Mesenchymal stem cell (in vitro differentiated cells and primary cell): ENCODE measurements at regions not wholly inside any gene's neighbourhood (a gene's known extent, or its start where the extent isn't known, plus 50 kb on each side); places are given as distances from the start of the nearest gene placed in this dataset.

ENCODE experiments used
- DNase-seq: peaks from one replicate; pipeline ENCODE4 v3.0.0-alpha.2; 2013
- H2AFZ ChIP-seq: one replicate; pipeline ENCODE4 v1.6.1; 2013; ENCODE audit warnings: low read depth, mild to moderate bottlenecking, control low read depth, inconsistent platforms, low read length, moderate library complexity
- H2AK5ac ChIP-seq: 2 replicates; pipeline ENCODE4 v1.6.1; 2013; ENCODE audit warnings: low read length, moderate library complexity, mild to moderate bottlenecking, inconsistent platforms; ENCODE audit not compliant: severe bottlenecking
- H2BK120ac ChIP-seq: one replicate; pipeline ENCODE4 v1.6.1; 2013; ENCODE audit warnings: low read depth, mild to moderate bottlenecking, inconsistent platforms, low read length, moderate library complexity
- H2BK12ac ChIP-seq, 2 experiments: one replicate each; pipeline ENCODE4 v1.6.1; 2013; ENCODE audit warnings: inconsistent platforms in 2 of 2, low read length in 2 of 2, mild to moderate bottlenecking in 2 of 2, moderate library complexity in 2 of 2, control low read depth in 1 of 2
- H2BK15ac ChIP-seq: one replicate; pipeline ENCODE4 v1.6.1; 2013; ENCODE audit warnings: mild to moderate bottlenecking, low read depth, inconsistent platforms; ENCODE audit not compliant: poor library complexity, severe bottlenecking
- H2BK5ac ChIP-seq: 2 replicates; pipeline ENCODE4 v1.6.1; 2013; ENCODE audit warnings: low read depth, mild to moderate bottlenecking, low read length, control low read depth, inconsistent platforms; ENCODE audit not compliant: poor library complexity, severe bottlenecking
- H3K14ac ChIP-seq, 2 experiments: one replicate each; pipeline ENCODE4 v1.6.1; 2013; ENCODE audit warnings: inconsistent platforms in 2 of 2, low read length in 2 of 2, control low read depth in 1 of 2, mild to moderate bottlenecking in 1 of 2, moderate library complexity in 1 of 2
- H3K18ac ChIP-seq, 2 experiments: one replicate each; pipeline ENCODE4 v1.6.1; 2013; ENCODE audit warnings: inconsistent platforms in 2 of 2, low read length in 2 of 2, control low read depth in 1 of 2, low read depth in 1 of 2, mild to moderate bottlenecking in 1 of 2
- H3K23ac ChIP-seq, 2 experiments: one replicate each; pipeline ENCODE4 v1.6.1; 2013; ENCODE audit warnings: inconsistent platforms in 2 of 2, low read length in 2 of 2, mild to moderate bottlenecking in 2 of 2, moderate library complexity in 2 of 2, control low read depth in 1 of 2
- H3K27ac ChIP-seq: 2 replicates; pipeline ENCODE4 v1.5.1; 2013; ENCODE audit warnings: mild to moderate bottlenecking, moderate library complexity, low read length, control low read depth, inconsistent platforms; ENCODE audit not compliant: poor library complexity, severe bottlenecking
- H3K27me3 ChIP-seq, 2 experiments: 2 replicates each; pipeline versions ENCODE4 v1.6.1 to v1.7.0; 2013; ENCODE audit warnings: low read length in 2 of 2, mild to moderate bottlenecking in 2 of 2, moderate library complexity in 2 of 2, control low read depth in 1 of 2, inconsistent platforms in 1 of 2; ENCODE audit not compliant: control insufficient read depth in 1 of 2, insufficient read depth in 1 of 2
- H3K36me3 ChIP-seq, 2 experiments: 2 replicates each; pipeline versions ENCODE4 v1.6.1 to v1.7.0; 2013; ENCODE audit warnings: low read length in 2 of 2, control low read depth in 1 of 2, inconsistent platforms in 1 of 2, low read depth in 1 of 2, mild to moderate bottlenecking in 1 of 2; ENCODE audit not compliant: insufficient read depth in 2 of 2, control insufficient read depth in 1 of 2
- H3K4ac ChIP-seq, 2 experiments: one replicate each; pipeline ENCODE4 v1.6.1; 2013; ENCODE audit warnings: inconsistent platforms in 2 of 2, low read length in 2 of 2, mild to moderate bottlenecking in 2 of 2, moderate library complexity in 2 of 2, control low read depth in 1 of 2, low read depth in 1 of 2
- H3K4me1 ChIP-seq: 2 replicates; pipeline ENCODE4 v1.6.1; 2013; ENCODE audit warnings: low read depth, low read length, control low read depth; ENCODE audit not compliant: control insufficient read depth, insufficient read depth
- H3K4me2 ChIP-seq: 2 replicates; pipeline ENCODE4 v1.6.1; 2013; ENCODE audit warnings: low read length, mild to moderate bottlenecking, inconsistent platforms; ENCODE audit not compliant: poor library complexity, severe bottlenecking
- H3K4me3 ChIP-seq, 2 experiments: 2 replicates each; pipeline versions ENCODE4 v1.5.1 to v1.7.0; 2013; ENCODE audit warnings: low read length in 2 of 2, mild to moderate bottlenecking in 2 of 2, control low read depth in 1 of 2, low read depth in 1 of 2; ENCODE audit not compliant: insufficient read depth in 1 of 2
- H3K79me1 ChIP-seq: replicated peaks from 2 replicates; pipeline ENCODE4 v1.6.1; 2013; ENCODE audit warnings: mild to moderate bottlenecking, control low read depth, low read length, inconsistent platforms; ENCODE audit not compliant: poor library complexity, severe bottlenecking
- H3K9ac ChIP-seq: 2 replicates; pipeline ENCODE4 v1.7.0; 2013; ENCODE audit warnings: mild to moderate bottlenecking, low read length, moderate library complexity
- H3K9me3 ChIP-seq: 2 replicates; pipeline ENCODE4 v1.7.0; 2013; ENCODE audit warnings: mild to moderate bottlenecking, low read length; ENCODE audit not compliant: control insufficient read depth
- H4K8ac ChIP-seq: one replicate; pipeline ENCODE4 v1.6.1; 2013; ENCODE audit warnings: inconsistent platforms, mild to moderate bottlenecking, low read length, moderate library complexity
- H4K91ac ChIP-seq: one replicate; pipeline ENCODE4 v1.6.1; 2013; ENCODE audit warnings: mild to moderate bottlenecking, low read length, inconsistent platforms
- WGBS: methylation state at CpG from one replicate; pipeline ENCODE4 v1.1.7; 2013; ENCODE audit warnings: mixed read lengths; 5-methylcytosine and 5-hydroxymethylcytosine counted together

DNA sequence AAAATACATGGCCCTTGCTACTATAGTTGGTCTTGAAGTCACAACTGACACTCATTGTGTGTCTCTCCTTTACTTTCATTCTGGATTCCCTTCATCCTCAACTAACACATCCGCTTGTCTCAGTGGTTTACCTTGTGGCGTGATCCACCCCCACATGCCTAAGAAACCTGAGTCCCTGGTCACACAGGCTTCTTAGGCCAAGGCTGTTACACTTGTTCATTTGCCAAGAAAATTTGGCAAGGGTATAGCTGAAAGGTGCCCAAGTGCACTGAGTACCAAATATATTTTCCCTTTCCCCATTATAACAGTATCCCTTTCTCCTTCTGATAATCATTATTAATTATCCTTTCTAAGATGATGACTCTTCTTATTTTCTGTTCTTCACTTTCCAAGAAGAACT, 207.6 kb upstream of the STAC start:
- Histone ChIP-seq H3K23ac (no peak overlapping the region), H4K8ac (no peak overlapping the region), H3K4ac (no peak overlapping the region), H3K4me1 (no peaks in the 10 kb centered on the region), H2BK120ac (no peak overlapping the region), H2AK5ac (no peak overlapping the region), H2BK12ac (no peak overlapping the region), H3K79me1 (no peaks in the 10 kb centered on the region), H2BK5ac (no peak overlapping the region), H3K9me3 (no peaks in the 10 kb centered on the region), H3K27ac (no peak overlapping the region), H3K4me3 (no peak overlapping the region), H2AFZ (no peak overlapping the region), H3K4me2 (no peak overlapping the region), H3K9ac (no peak overlapping the region), H4K91ac (no peak overlapping the region), H3K14ac (no peak overlapping the region), H3K36me3 (no peaks in the 10 kb centered on the region), H3K18ac (no peak overlapping the region), H3K27me3 (no peaks in the 10 kb centered on the region), H2BK15ac (no peak overlapping the region)
- no peak for DNase-seq
- WGBS: 96% methylated on average over 2 of the region's 2 CpGs

DNA sequence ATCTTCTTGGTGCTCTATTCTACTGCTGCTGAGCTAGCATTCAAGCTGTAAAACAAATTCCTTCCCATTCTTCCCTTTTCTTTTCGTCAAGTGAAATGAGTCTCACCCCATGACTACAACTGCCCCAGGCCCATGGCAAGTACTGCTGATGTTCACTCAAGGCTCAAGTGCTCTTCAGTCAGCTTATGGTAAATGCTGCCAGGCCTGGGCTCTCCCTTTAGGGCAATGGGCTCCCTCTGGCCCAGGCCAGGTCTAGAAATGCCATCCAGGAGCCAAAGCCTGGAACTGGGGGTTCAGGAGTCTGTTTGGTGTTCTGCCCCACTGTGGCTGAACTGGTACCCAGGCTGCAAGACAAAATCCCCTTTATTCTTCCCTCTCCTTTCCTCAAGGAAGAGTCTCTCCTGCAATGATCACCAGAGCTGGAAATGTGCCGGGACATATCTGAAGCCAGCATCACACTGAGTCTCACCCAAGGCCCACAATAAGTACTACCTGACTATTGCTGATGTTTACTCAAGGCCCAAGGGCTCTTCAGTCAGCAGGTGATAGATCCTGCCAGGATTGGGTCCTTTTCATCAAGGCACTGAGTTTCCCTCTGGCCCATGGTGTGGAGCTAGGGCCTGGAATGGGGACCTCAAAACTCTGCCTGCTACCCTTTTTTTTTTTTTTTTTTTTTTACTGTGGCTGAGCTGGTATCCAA, 205.0 kb upstream of the STAC start:
- H2BK12ac ChIP-seq: no peak overlapping the region
- no peak overlapping the region for H3K4me2 ChIP-seq
- no peak overlapping the region for H2BK5ac ChIP-seq
- H3K79me1 ChIP-seq: no peaks in the 10 kb centered on the region
- H4K8ac ChIP-seq: no peak overlapping the region
- 95% methylated on average over 2 of the region's 2 CpGs for WGBS
- H2BK120ac ChIP-seq: no peak overlapping the region
- no peak overlapping the region for H3K18ac ChIP-seq
- DNase-seq: no peak
- no peak overlapping the region for H3K4ac ChIP-seq
- H3K36me3 ChIP-seq: no peaks in the 10 kb centered on the region
- H3K23ac ChIP-seq: no peak overlapping the region
- no peak overlapping the region for H2AK5ac ChIP-seq
- no peak overlapping the region for H3K14ac ChIP-seq
- no peak overlapping the region for H2BK15ac ChIP-seq
- no peak overlapping the region for H2AFZ ChIP-seq
- no peak overlapping the region for H3K4me3 ChIP-seq
- no peak overlapping the region for H3K27ac ChIP-seq
- H3K4me1 ChIP-seq: no peaks in the 10 kb centered on the region
- H3K27me3 ChIP-seq: no peaks in the 10 kb centered on the region
- no peak overlapping the region for H3K9ac ChIP-seq
- H3K9me3 ChIP-seq: no peaks in the 10 kb centered on the region
- no peak overlapping the region for H4K91ac ChIP-seq

DNA sequence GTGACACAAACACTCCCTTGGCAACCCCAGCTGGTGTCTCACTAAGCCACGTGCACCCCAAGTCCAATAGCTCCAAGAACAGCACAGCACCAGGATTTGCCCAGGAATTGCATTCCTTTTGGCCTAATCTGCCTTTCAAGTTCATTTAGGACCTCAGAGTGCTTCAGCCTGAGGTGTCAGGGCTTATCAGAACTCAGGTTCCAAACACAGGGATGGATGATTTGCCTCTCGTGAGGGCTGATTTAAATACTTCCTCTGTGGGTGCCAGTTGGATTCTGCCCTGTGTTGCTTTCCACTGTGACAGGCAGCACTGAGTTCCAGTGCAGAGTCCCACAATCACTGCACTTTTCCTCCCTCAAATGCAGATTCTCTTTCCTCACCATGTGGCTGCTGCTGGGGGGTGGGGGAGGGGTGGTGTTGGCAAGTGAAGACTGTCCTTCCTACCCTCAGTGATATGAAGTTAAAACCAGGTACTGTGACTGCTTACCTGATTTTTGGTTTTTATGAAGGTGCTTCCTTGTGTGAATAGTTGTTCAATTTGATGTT, 204.3 kb upstream of the STAC start:
- Histone ChIP-seq H3K4me1 (no peaks in the 10 kb centered on the region), H2BK5ac (no peak overlapping the region), H4K8ac (no peak overlapping the region), H2AFZ (no peak overlapping the region), H2BK120ac (no peak overlapping the region), H3K23ac (no peak overlapping the region), H3K4me3 (no peak overlapping the region), H3K9me3 (no peaks in the 10 kb centered on the region), H3K36me3 (no peaks in the 10 kb centered on the region), H3K27me3 (no peaks in the 10 kb centered on the region), H3K4ac (no peak overlapping the region), H2BK15ac (no peak overlapping the region), H4K91ac (no peak overlapping the region), H3K27ac (no peak overlapping the region), H3K79me1 (no peaks in the 10 kb centered on the region), H2AK5ac (no peak overlapping the region), H3K18ac (no peak overlapping the region), H3K4me2 (no peak overlapping the region), H3K14ac (no peak overlapping the region), H3K9ac (no peak overlapping the region), H2BK12ac (no peak overlapping the region)
- 58% methylated on average over 2 of the region's 2 CpGs for WGBS
- DNase-seq: no peak

DNA sequence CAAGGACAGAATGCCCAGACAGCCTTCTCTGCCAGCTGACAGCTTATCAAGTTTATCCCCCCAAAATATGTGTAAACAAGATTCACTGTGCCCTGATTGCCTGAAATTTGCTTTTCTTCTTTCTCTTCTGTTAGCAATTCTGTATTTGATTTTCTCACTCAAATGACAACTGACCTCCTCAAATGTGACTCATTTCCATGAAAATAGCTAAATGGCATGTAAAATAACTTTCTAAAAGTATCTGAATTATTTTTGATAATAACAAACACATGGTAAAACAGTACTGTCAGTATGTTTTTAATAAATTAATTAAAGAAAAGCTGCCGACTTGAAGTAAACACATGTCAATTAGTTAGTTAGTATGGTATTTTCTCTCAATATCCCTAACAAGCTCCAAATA, 202.3 kb upstream of the STAC start:
- H3K27me3 ChIP-seq: no peaks in the 10 kb centered on the region
- no peaks in the 10 kb centered on the region for H3K36me3 ChIP-seq
- H2AFZ ChIP-seq: no peak overlapping the region
- H2AK5ac ChIP-seq: no peak overlapping the region
- no peak overlapping the region for H3K18ac ChIP-seq
- WGBS: no CpG with 5 or more reads among the region's 1 CpG
- H3K4ac ChIP-seq: no peak overlapping the region
- no peak overlapping the region for H4K91ac ChIP-seq
- no peak overlapping the region for H2BK12ac ChIP-seq
- no peak overlapping the region for H3K4me2 ChIP-seq
- no peak overlapping the region for H3K9ac ChIP-seq
- no peak overlapping the region for H2BK15ac ChIP-seq
- H3K4me1 ChIP-seq: no peaks in the 10 kb centered on the region
- H4K8ac ChIP-seq: no peak overlapping the region
- no peak overlapping the region for H2BK5ac ChIP-seq
- no peak for DNase-seq
- no peak overlapping the region for H3K23ac ChIP-seq
- H3K79me1 ChIP-seq: no peaks in the 10 kb centered on the region
- no peaks in the 10 kb centered on the region for H3K9me3 ChIP-seq
- H3K4me3 ChIP-seq: peak overlapping the region in 1 of 2 experiments; percentile 27
- no peak overlapping the region for H3K27ac ChIP-seq
- H3K14ac ChIP-seq: no peak overlapping the region
- H2BK120ac ChIP-seq: no peak overlapping the region
